MM.1S (cell line): ENCODE measurements at regions not wholly inside any gene's neighbourhood (a gene's known extent, or its start where the extent isn't known, plus 50 kb on each side); places are given as distances from the start of the nearest gene placed in this dataset.

Experiments used
- DNase-seq: peaks from one replicate; pipeline ENCODE4 v3.0.0-alpha.2; 2015
- H2AFZ ChIP-seq: fragments of 300-600 bp; sonication (generic); 2 replicates; pipeline ENCODE4 v1.6.0; 2016; ENCODE audit warnings: antibody characterized with exemption, low read length
- H3F3A ChIP-seq: fragments of 300-600 bp; sonication (generic); 2 replicates; pipeline ENCODE4 v1.6.1; 2016; ENCODE audit warnings: mild to moderate bottlenecking, antibody characterized with exemption, low read length, moderate library complexity, mixed read lengths; ENCODE audit not compliant: insufficient read depth
- H3K27ac ChIP-seq: fragments of 300-600 bp; sonication (generic); 2 replicates; pipeline ENCODE4 v1.5.1; 2016; ENCODE audit warnings: mild to moderate bottlenecking, low read length
- H3K27me3 ChIP-seq: fragments of 300-600 bp; sonication (generic); replicated peaks from 2 replicates; pipeline ENCODE4 v1.6.0; 2016; ENCODE audit warnings: low read length; ENCODE audit not compliant: insufficient read depth
- H3K36me3 ChIP-seq: fragments of 300-600 bp; sonication (generic); replicated peaks from 2 replicates; pipeline ENCODE4 v1.6.1; 2016; ENCODE audit warnings: mild to moderate bottlenecking, low read length, mixed read lengths; ENCODE audit not compliant: insufficient read depth
- H3K4me1 ChIP-seq: fragments of 300-600 bp; sonication (generic); 2 replicates; pipeline ENCODE4 v1.6.1; 2016; ENCODE audit warnings: low read length, mixed read lengths
- H3K4me2 ChIP-seq: fragments of 300-600 bp; sonication (generic); 2 replicates; pipeline ENCODE4 v1.6.0; 2016; ENCODE audit warnings: low read depth, low read length
- H3K4me3 ChIP-seq: fragments of 300-600 bp; sonication (generic); 2 replicates; pipeline ENCODE4 v1.5.1; 2016; ENCODE audit warnings: low read length, mixed read lengths
- H3K79me2 ChIP-seq: fragments of 300-600 bp; sonication (generic); 2 replicates; pipeline ENCODE4 v1.6.1; 2016; ENCODE audit warnings: mixed run types, low read length, mixed read lengths
- H3K9ac ChIP-seq: fragments of 300-600 bp; sonication (generic); 2 replicates; pipeline ENCODE4 v1.6.1; 2016; ENCODE audit warnings: low read length, mixed read lengths
- H3K9me2 ChIP-seq: fragments of 300-600 bp; sonication (generic); replicated peaks from 2 replicates; pipeline ENCODE4 v1.6.1; 2016; ENCODE audit warnings: mild to moderate bottlenecking, low read length, mixed read lengths; ENCODE audit not compliant: insufficient read depth
- H3K9me3 ChIP-seq: fragments of 300-600 bp; sonication (generic); replicated peaks from 2 replicates; pipeline ENCODE4 v1.6.1; 2016; ENCODE audit warnings: mild to moderate bottlenecking, low read length, mixed read lengths; ENCODE audit not compliant: insufficient read depth
- H4K20me1 ChIP-seq: fragments of 300-600 bp; sonication (generic); 2 replicates; pipeline ENCODE4 v1.6.1; 2016; ENCODE audit warnings: mild to moderate bottlenecking, low read length, moderate library complexity, mixed read lengths; ENCODE audit not compliant: insufficient read depth
- CTCF ChIP-seq: fragments of 300-600 bp; sonication (generic); IDR thresholded peaks from 2 replicates; pipeline ENCODE4 v1.5.1; 2016; ENCODE audit warnings: antibody characterized with exemption, low read length, mixed read lengths
- EZH2 ChIP-seq: fragments of 300-600 bp; sonication (generic); optimal IDR thresholded peaks from 2 replicates; pipeline ENCODE3; 2017; ENCODE audit warnings: low read depth, mild to moderate bottlenecking, antibody characterized with exemption, low read length, mixed read lengths
- EZH2phosphoT487 ChIP-seq: fragments of 300-600 bp; sonication (generic); IDR thresholded peaks from 2 replicates; pipeline ENCODE4 v1.6.1; 2018; ENCODE audit warnings: antibody characterized with exemption, low read length

GRCh38 chr2:120793682-120794403, 58.2 kb downstream of the GLI2 start:
- H3K27ac ChIP-seq = no peak overlapping the region
- no peaks in the 10 kb centered on the region for H3K9me3 ChIP-seq
- H4K20me1 ChIP-seq = no peaks in the 10 kb centered on the region
- H3K36me3 ChIP-seq = no peaks in the 10 kb centered on the region
- no peak for DNase-seq
- no peaks in the 10 kb centered on the region for H3K4me1 ChIP-seq
- H3K9ac ChIP-seq = no peak overlapping the region
- H2AFZ ChIP-seq = no peak overlapping the region
- no peak overlapping the region for H3K4me2 ChIP-seq
- no peaks in the 10 kb centered on the region for H3K9me2 ChIP-seq
- no peaks in the 10 kb centered on the region for H3F3A ChIP-seq
- H3K79me2 ChIP-seq = no peaks in the 10 kb centered on the region
- TF ChIP-seq EZH2 (no peak), EZH2phosphoT487 (no peak), CTCF (no peak)
- H3K27me3 ChIP-seq = no peaks in the 10 kb centered on the region
- no peak overlapping the region for H3K4me3 ChIP-seq

- TF ChIP-seq EZH2phosphoT487 (no peak), CTCF (no peak), EZH2 (no peak)
- Histone ChIP-seq H3K27me3 (no peaks in the 10 kb centered on the region), H3K9me3 (no peaks in the 10 kb centered on the region), H3K36me3 (no peaks in the 10 kb centered on the region), H3K4me2 (no peak overlapping the region), H3K9me2 (no peaks in the 10 kb centered on the region), H3K79me2 (no peaks in the 10 kb centered on the region), H3K9ac (no peak overlapping the region), H3K4me3 (no peak overlapping the region), H3K27ac (no peak overlapping the region), H3K4me1 (no peaks in the 10 kb centered on the region), H2AFZ (no peak overlapping the region), H4K20me1 (no peaks in the 10 kb centered on the region), H3F3A (no peaks in the 10 kb centered on the region)
- DNase-seq = no peak
Observed at GRCh38 chr2:120794716-120795115, 59.0 kb downstream of the GLI2 start.

- Histone ChIP-seq H3F3A (no peaks in the 10 kb centered on the region), H3K9me2 (no peaks in the 10 kb centered on the region), H4K20me1 (no peaks in the 10 kb centered on the region), H3K27ac (no peak overlapping the region), H3K4me3 (no peak overlapping the region), H3K27me3 (no peaks in the 10 kb centered on the region), H3K9ac (no peak overlapping the region), H3K4me1 (no peaks in the 10 kb centered on the region), H3K4me2 (no peak overlapping the region), H2AFZ (no peak overlapping the region), H3K79me2 (no peaks in the 10 kb centered on the region), H3K36me3 (no peaks in the 10 kb centered on the region), H3K9me3 (no peaks in the 10 kb centered on the region)
- no peak for DNase-seq
- TF ChIP-seq EZH2phosphoT487 = no peak
- TF ChIP-seq CTCF = no peak
- TF ChIP-seq EZH2 = no peak
Observed at GRCh38 chr2:120796094-120796493, 60.4 kb downstream of the GLI2 start.
